ENCODE measurements at regions not wholly inside any gene's neighbourhood (a gene's known extent, or its start where the extent isn't known, plus 50 kb on each side); places are given as distances from the start of the nearest gene placed in this dataset.

DNA sequence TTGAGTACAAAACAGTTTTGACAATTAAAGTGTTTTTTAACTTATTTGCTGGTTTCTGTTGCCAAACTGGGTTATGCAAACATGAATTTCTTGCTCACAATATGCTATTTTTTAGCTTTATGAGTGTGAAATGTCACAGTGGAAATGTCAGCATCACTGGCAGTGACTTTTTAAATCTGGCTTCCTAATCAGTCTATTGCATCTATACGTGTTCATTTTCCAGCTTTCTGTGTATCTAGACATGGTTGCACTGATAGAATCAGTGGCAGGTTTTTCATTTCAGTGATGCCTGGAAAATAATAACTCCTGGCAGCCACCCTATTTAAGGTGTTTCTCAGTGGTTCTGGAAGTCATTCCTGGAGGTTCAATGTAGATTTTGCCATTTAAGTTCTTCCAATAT lies 146.7 kb downstream of the SLITRK6 start:
- Mint-ChIP-seq H3K4me3 (no peak overlapping the region), H3K27ac (no peak overlapping the region), H3K27me3 (no peaks in the 10 kb centered on the region), H3K9me3 (peaks cover 13% of the 10 kb centered on the region), H3K4me1 (no peaks in the 10 kb centered on the region), H3K36me3 (ENCODE audit: low read depth) (no peaks in the 10 kb centered on the region)
- ATAC-seq (no peak), DNase-seq (no peak)

DNA sequence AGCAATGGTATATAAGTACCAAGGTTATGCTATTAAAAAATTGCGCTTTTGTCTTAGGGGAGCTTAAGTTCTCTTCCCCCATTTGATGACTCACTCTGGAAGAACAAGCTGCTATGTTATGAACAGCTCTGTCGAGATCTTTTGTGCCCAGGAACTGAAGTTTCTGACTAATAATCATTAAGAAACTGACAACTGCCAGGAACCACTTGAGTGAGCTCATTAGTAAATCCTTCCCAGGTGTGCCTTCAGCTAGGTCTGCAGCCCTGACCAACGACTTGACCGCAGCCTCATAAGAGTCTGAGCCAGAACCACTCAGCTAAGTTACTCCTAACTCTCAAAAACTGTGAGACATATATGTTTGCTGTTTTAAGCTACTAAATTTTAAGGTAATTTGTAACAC lies 147.8 kb downstream of the SLITRK6 start:
- H3K4me3 Mint-ChIP-seq: no peak overlapping the region

DNA sequence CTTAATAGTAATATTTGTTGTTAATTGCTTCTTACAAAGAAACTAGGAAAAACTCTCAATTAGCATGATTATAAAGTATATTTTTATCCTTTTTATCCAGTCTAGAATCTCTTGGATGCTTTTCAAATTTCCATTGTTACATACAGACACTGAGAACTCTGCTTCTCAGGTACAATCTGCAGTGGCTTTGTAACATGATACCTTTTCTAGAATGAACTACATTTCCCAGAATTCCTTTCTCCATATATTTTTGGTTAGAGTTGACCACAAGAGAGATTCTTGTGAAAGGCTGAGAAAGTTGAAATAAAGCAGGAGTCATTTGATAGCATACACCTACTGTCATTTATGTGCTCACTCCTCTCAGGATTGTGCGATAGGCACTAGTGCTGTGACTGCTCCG lies 148.6 kb downstream of the SLITRK6 start:
- H3K4me3 Mint-ChIP-seq: no peak overlapping the region
- no peak overlapping the region for H3K27ac Mint-ChIP-seq
- H3K27me3 Mint-ChIP-seq: no peaks in the 10 kb centered on the region
- DNase-seq (no peak), ATAC-seq (no peak)
- peaks cover 13% of the 10 kb centered on the region for H3K9me3 Mint-ChIP-seq
- H3K36me3 Mint-ChIP-seq (ENCODE audit: low read depth): no peaks in the 10 kb centered on the region
- no peaks in the 10 kb centered on the region for H3K4me1 Mint-ChIP-seq

More for the DNA sequence above, 147.8 kb downstream of the SLITRK6 start:
- Mint-ChIP-seq H3K36me3 (ENCODE audit: low read depth) (no peaks in the 10 kb centered on the region), H3K4me1 (no peaks in the 10 kb centered on the region), H3K9me3 (peaks cover 13% of the 10 kb centered on the region), H3K27ac (no peak overlapping the region), H3K27me3 (no peaks in the 10 kb centered on the region)
- DNase-seq (no peak), ATAC-seq (no peak)

DNA sequence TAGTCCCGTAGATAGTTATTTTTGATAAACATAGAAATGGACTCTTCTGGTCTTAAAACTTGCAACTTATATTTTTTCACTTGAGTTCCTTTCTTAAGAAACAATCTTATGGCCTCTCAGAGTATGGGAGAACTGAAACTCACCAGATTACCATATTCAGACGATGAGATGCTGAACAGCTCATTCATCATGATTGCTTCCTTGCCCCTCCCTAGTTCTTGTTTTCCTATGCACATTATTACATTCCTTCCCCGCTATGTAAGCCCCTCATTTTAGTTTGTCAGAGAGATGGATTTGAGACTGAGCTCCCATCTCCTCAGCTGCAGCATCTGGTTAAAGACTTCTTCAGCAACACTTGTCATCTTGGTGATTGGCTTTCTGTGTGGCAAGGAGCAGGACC lies 158.5 kb downstream of the SLITRK6 start:
- Mint-ChIP-seq H3K4me1 (no peaks in the 10 kb centered on the region), H3K36me3 (ENCODE audit: low read depth) (no peaks in the 10 kb centered on the region), H3K9me3 (peaks cover 8% of the 10 kb centered on the region), H3K27ac (no peak overlapping the region), H3K4me3 (no peak overlapping the region), H3K27me3 (no peaks in the 10 kb centered on the region)
- DNase-seq: no peak
- no peak for ATAC-seq

GRCh38 chr13:85638815-85639393 lies 160.3 kb downstream of the SLITRK6 start:
- no peak for DNase-seq
- H3K4me3 Mint-ChIP-seq: no peak overlapping the region
- H3K4me1 Mint-ChIP-seq: no peaks in the 10 kb centered on the region
- ATAC-seq: no peak
- H3K27me3 Mint-ChIP-seq: no peaks in the 10 kb centered on the region
- H3K27ac Mint-ChIP-seq: no peak overlapping the region
- H3K9me3 Mint-ChIP-seq: peaks cover 8% of the 10 kb centered on the region
- H3K36me3 Mint-ChIP-seq (ENCODE audit: low read depth): no peaks in the 10 kb centered on the region

- Mint-ChIP-seq H3K27me3 (no peaks in the 10 kb centered on the region), H3K4me1 (no peaks in the 10 kb centered on the region), H3K4me3 (no peak overlapping the region), H3K9me3 (peaks cover 8% of the 10 kb centered on the region), H3K27ac (no peak overlapping the region), H3K36me3 (ENCODE audit: low read depth) (no peaks in the 10 kb centered on the region)
- ATAC-seq (no peak), DNase-seq (no peak)
Observed at GRCh38 chr13:85638265-85638664, 161.0 kb downstream of the SLITRK6 start.

DNA sequence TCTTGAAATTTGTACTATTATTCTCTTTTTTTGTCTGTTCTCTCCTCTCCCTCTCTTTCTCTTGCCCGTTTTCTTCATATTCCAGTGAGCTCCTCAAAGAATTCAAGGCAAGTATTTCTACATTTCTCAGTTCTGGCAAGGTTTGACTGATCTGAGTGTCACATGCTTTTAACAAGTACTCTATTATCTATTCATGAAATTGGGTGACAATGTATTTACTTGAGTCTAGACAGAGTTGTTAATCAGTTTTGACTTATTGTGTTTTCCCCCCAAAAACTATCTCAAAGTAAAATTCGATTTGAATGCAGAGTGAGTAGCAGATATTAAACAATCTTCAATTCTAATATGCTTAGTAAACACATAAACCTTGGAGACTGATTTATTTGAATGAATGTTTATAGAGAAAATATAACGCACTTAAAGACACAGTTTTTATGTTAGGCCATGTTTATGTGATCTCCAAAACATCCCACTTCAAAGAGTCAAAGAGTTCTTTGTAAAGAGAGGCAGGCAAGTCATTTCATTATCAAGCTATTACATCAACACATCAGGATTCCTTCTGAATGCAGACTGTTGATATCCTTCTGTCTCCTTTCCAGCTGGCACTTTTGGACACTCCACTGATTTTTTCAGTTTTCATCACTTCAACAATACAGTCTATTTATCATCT lies 166.6 kb downstream of the SLITRK6 start:
- no peaks in the 10 kb centered on the region for H3K4me1 Mint-ChIP-seq
- no peaks in the 10 kb centered on the region for H3K9me3 Mint-ChIP-seq
- ATAC-seq: no peak
- no peak overlapping the region for H3K4me3 Mint-ChIP-seq
- H3K27me3 Mint-ChIP-seq: no peaks in the 10 kb centered on the region
- no peaks in the 10 kb centered on the region for H3K36me3 Mint-ChIP-seq (ENCODE audit: low read depth)
- DNase-seq: no peak
- H3K27ac Mint-ChIP-seq: no peak overlapping the region

GRCh38 chr13:85631801-85632200 lies 167.4 kb downstream of the SLITRK6 start:
- DNase-seq: no peak
- Mint-ChIP-seq H3K4me1 (no peaks in the 10 kb centered on the region), H3K4me3 (no peak overlapping the region), H3K9me3 (no peaks in the 10 kb centered on the region), H3K27me3 (no peaks in the 10 kb centered on the region), H3K27ac (no peak overlapping the region), H3K36me3 (ENCODE audit: low read depth) (no peaks in the 10 kb centered on the region)
- ATAC-seq: no peak

DNA sequence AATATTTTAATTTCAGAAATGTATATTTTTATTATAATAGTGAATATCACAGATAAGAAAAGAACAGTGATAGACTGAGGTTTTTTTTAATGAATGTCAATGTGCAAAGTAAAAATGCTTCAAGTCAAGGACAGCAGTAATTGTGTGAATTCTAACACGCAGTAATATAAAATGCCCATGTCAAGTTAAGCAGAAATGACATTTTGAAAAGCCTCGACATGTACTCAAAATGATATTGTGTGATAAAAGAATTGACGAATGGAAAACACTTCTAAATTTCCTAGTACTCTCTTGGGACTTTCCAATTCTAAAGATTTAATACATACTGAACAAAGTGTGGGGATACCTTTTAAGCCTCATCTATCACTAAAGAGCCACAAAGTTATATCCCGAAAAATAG lies 172.6 kb downstream of the SLITRK6 start:
- DNase-seq (no peak), ATAC-seq (no peak)
- Mint-ChIP-seq H3K9me3 (no peaks in the 10 kb centered on the region), H3K27ac (no peak overlapping the region), H3K4me1 (no peaks in the 10 kb centered on the region), H3K27me3 (no peaks in the 10 kb centered on the region), H3K4me3 (no peak overlapping the region), H3K36me3 (ENCODE audit: low read depth) (no peaks in the 10 kb centered on the region)

DNA sequence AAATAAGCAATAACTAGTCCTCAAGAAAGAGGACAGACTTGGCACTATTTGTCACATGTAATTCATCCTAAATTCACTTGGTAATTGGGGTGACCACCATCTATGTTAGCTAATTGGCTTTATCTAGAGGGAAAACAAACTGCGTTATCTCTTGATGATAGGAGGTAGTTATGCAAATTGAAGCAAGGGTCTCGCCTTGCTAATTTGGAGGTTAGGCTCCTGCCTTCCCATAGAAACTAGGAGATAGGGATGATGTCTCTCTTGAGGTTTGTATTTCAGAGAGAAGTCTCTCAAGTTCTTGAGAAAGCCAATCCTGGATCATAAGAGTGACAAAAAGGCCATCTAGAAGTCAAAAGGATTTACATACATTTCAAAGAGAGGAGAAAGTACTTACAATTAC lies 179.9 kb downstream of the SLITRK6 start:
- Mint-ChIP-seq H3K36me3 (ENCODE audit: low read depth) (no peaks in the 10 kb centered on the region), H3K9me3 (peaks cover 10% of the 10 kb centered on the region), H3K27ac (no peak overlapping the region), H3K4me3 (no peak overlapping the region), H3K27me3 (no peaks in the 10 kb centered on the region), H3K4me1 (no peaks in the 10 kb centered on the region)
- ATAC-seq (no peak), DNase-seq (no peak)

DNA sequence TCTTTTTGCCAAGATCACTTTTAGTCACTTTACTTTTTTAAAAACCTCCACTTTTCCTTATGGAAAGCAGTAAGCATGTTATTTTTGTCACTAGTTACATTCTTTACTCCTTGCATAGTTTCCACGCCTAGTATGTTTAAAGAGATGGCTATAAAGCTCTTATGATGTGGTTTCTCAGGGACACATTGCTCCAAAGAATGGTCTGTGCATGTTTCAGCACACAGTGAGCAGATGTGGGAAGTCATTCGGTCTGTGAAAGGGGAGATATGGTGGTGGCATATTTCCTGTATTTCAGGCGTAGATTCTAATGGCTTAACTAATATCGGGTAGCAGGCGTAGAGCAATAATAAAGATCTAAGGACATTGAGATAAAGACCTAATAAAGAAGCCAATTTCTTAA lies 180.7 kb downstream of the SLITRK6 start:
- DNase-seq (no peak), ATAC-seq (no peak)
- Mint-ChIP-seq H3K36me3 (ENCODE audit: low read depth) (no peaks in the 10 kb centered on the region), H3K27me3 (no peaks in the 10 kb centered on the region), H3K27ac (no peak overlapping the region), H3K4me3 (no peak overlapping the region), H3K9me3 (peaks cover 10% of the 10 kb centered on the region), H3K4me1 (no peaks in the 10 kb centered on the region)

- no peak overlapping the region for H3K4me3 Mint-ChIP-seq
- H3K27ac Mint-ChIP-seq: no peak overlapping the region
- DNase-seq: no peak
- no peaks in the 10 kb centered on the region for H3K27me3 Mint-ChIP-seq
- ATAC-seq: no peak
- no peaks in the 10 kb centered on the region for H3K36me3 Mint-ChIP-seq (ENCODE audit: low read depth)
- H3K9me3 Mint-ChIP-seq: peaks cover 10% of the 10 kb centered on the region
- no peaks in the 10 kb centered on the region for H3K4me1 Mint-ChIP-seq
Observed at GRCh38 chr13:85616275-85616674, 182.9 kb downstream of the SLITRK6 start.

- Mint-ChIP-seq H3K4me3 (no peak overlapping the region), H3K27me3 (no peaks in the 10 kb centered on the region), H3K4me1 (no peaks in the 10 kb centered on the region), H3K9me3 (peaks cover 8% of the 10 kb centered on the region), H3K27ac (no peak overlapping the region), H3K36me3 (ENCODE audit: low read depth) (no peaks in the 10 kb centered on the region)
- ATAC-seq (no peak), DNase-seq (no peak)
Observed at GRCh38 chr13:85615031-85615430, 184.2 kb downstream of the SLITRK6 start.

DNA sequence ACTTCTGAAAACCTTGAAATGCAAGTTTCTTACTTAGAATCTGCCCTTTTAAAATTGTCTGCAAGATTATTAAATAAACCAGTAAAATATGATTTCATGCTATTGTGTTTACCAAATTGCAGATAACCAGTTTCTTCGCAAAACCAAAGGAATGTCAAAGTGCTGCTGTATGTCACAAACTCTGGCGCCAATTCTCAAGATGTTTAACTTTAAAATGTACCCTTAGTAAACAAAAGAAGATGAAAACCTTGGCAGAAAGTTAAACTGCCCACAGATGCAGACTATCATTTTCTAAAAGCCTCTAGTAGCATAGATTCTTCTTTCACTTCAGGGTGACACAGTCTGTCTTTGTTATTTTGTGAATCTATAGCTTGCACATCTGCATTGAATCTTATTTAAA lies 189.2 kb downstream of the SLITRK6 start:
- no peak overlapping the region for H3K27ac Mint-ChIP-seq
- no peaks in the 10 kb centered on the region for H3K4me1 Mint-ChIP-seq
- peaks cover 8% of the 10 kb centered on the region for H3K9me3 Mint-ChIP-seq
- DNase-seq: no peak
- no peaks in the 10 kb centered on the region for H3K27me3 Mint-ChIP-seq
- ATAC-seq: no peak
- H3K4me3 Mint-ChIP-seq: no peak overlapping the region
- H3K36me3 Mint-ChIP-seq (ENCODE audit: low read depth): no peaks in the 10 kb centered on the region

DNA sequence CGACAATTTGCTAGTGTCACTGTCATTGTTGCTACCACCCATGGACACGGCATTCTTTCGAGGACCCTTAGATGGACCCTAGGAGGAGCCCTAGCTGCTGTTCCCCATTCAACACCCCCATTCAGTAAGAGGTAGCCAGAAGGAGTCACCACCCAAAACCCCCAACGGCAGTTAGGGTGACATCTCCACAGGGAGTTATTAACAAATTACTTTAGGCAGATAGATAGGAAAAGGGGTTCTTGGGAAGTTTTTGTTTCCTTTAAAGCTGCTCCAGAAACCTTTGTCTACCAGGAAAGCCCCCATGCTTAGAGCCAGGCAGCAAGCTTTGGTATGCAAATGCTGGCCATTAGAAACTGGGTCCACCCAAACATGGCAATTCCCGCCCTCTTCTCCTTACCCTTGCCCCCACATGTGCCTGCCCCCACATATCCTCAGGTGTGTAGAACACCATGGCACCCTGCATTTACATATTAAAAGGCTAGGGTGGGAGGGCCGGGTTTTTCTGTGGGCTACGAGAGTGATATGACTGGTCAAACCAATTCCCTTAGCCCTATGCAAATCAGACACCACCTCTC lies 190.9 kb downstream of the SLITRK6 start:
- H3K36me3 Mint-ChIP-seq (ENCODE audit: low read depth): no peaks in the 10 kb centered on the region
- no peaks in the 10 kb centered on the region for H3K27me3 Mint-ChIP-seq
- H3K27ac Mint-ChIP-seq: no peak overlapping the region

More for the DNA sequence above, 190.9 kb downstream of the SLITRK6 start:
- Mint-ChIP-seq H3K4me1 (no peaks in the 10 kb centered on the region), H3K4me3 (no peak overlapping the region), H3K9me3 (peaks cover 8% of the 10 kb centered on the region)
- ATAC-seq (no peak), DNase-seq (no peak)
